IMR-90 (cell line): ENCODE measurements at regions not wholly inside any gene's neighbourhood (a gene's known extent, or its start where the extent isn't known, plus 50 kb on each side); places are given as distances from the start of the nearest gene placed in this dataset.

ENCODE experiments used
- ATAC-seq: fragments of 200-7000 bp; cut with Tn5 transposase; 2 replicates; pipeline ENCODE4 v1.9.1; 2020; ENCODE audit warnings: low read depth, mild to moderate bottlenecking, moderate library complexity
- BruUV-seq: library from RNA; stranded (reverse); fragments of 400-500 nt; replicated peaks from 2 replicates; lab custom pipeline; 2021; lab: Mats Ljungman, UMichigan
- CTCF ChIA-PET: fragments of 300-600 bp; formaldehyde crosslinking; extraction: SDS; loops from one replicate; lab custom pipeline; 2021; ENCODE audit warnings: antibody characterized with exemption; lab: Yijun Ruan, JAX
- POLR2A ChIA-PET: fragments of 300-600 bp; sonication (Branson Sonifier 250); formaldehyde crosslinking; loops from one replicate; lab custom pipeline; 2022; ENCODE audit warnings: antibody characterized with exemption; ENCODE audit not compliant: unreplicated experiment; lab: Charles Lee
- DNase-seq: peaks from one replicate; pipeline ENCODE4 v3.0.0; 2013
- H2AFZ ChIP-seq: replicated peaks from 2 replicates; pipeline ENCODE3; 2013; ENCODE audit warnings: low read length, mild to moderate bottlenecking; ENCODE audit not compliant: poor library complexity
- H2AK5ac ChIP-seq: 2 replicates; pipeline ENCODE4 v1.6.1; 2013; ENCODE audit warnings: low read depth, low read length, inconsistent platforms
- H2AK9ac ChIP-seq: replicated peaks from 2 replicates; pipeline ENCODE3; 2013; ENCODE audit warnings: mild to moderate bottlenecking, low read depth, low read length, moderate library complexity; ENCODE audit not compliant: poor library complexity
- H2BK120ac ChIP-seq: 2 replicates; pipeline ENCODE4 v1.6.1; 2013; ENCODE audit warnings: low read depth, low read length, inconsistent platforms
- H2BK15ac ChIP-seq: 3 replicates; pipeline ENCODE4 v1.6.1; 2013; ENCODE audit warnings: low read depth, low read length, inconsistent platforms
- H2BK20ac ChIP-seq: 2 replicates; pipeline ENCODE4 v1.6.1; 2013; ENCODE audit warnings: low read depth, mild to moderate bottlenecking, inconsistent platforms, low read length, moderate library complexity
- H2BK5ac ChIP-seq: 2 replicates; pipeline ENCODE4 v1.6.1; 2013; ENCODE audit warnings: mild to moderate bottlenecking, low read depth, low read length, inconsistent platforms; ENCODE audit not compliant: poor library complexity, severe bottlenecking
- H3K14ac ChIP-seq: replicated peaks from 2 replicates; pipeline ENCODE4 v1.6.1; 2013; ENCODE audit warnings: low read depth, low read length, inconsistent platforms
- H3K18ac ChIP-seq: 2 replicates; pipeline ENCODE4 v1.6.1; 2013; ENCODE audit warnings: low read depth, low read length, control low read depth
- H3K23ac ChIP-seq: 2 replicates; pipeline ENCODE4 v1.6.1; 2013; ENCODE audit warnings: low read depth, low read length, inconsistent platforms
- H3K27ac ChIP-seq: 2 replicates; pipeline ENCODE4 v1.5.1; 2013; ENCODE audit warnings: mild to moderate bottlenecking, control low read depth, low read length; ENCODE audit not compliant: insufficient read depth
- H3K27me3 ChIP-seq: 2 replicates; pipeline ENCODE4 v1.6.1; 2013; ENCODE audit warnings: low read length; ENCODE audit not compliant: control insufficient read depth, insufficient read depth
- H3K36me3 ChIP-seq: 2 replicates; pipeline ENCODE4 v1.6.1; 2013; ENCODE audit warnings: low read length, mixed read lengths; ENCODE audit not compliant: control insufficient read depth, insufficient read depth
- H3K4ac ChIP-seq: 2 replicates; pipeline ENCODE4 v1.6.1; 2013; ENCODE audit warnings: low read depth, low read length, inconsistent platforms
- H3K4me1 ChIP-seq: 2 replicates; pipeline ENCODE4 v1.6.1; 2013; ENCODE audit warnings: low read length, mixed read lengths; ENCODE audit not compliant: control insufficient read depth, insufficient read depth
- H3K4me2 ChIP-seq: 2 replicates; pipeline ENCODE4 v1.6.1; 2013; ENCODE audit warnings: low read depth, mild to moderate bottlenecking, control low read depth, low read length, moderate library complexity
- H3K4me3 ChIP-seq: 2 replicates; pipeline ENCODE4 v1.5.1; 2013; ENCODE audit warnings: low read depth, mild to moderate bottlenecking, control low read depth, low read length, moderate library complexity; ENCODE audit not compliant: insufficient read depth
- H3K56ac ChIP-seq: 2 replicates; pipeline ENCODE4 v1.6.1; 2013; ENCODE audit warnings: low read length, inconsistent platforms; ENCODE audit not compliant: insufficient read depth; ENCODE audit errors: extremely low read depth
- H3K79me1 ChIP-seq, 2 experiments: 2 replicates each; pipeline ENCODE4 v1.6.1; 2013; ENCODE audit warnings: low read length in 2 of 2, inconsistent platforms in 1 of 2, low read depth in 1 of 2
- H3K9ac ChIP-seq: 2 replicates; pipeline ENCODE4 v1.6.1; 2013; ENCODE audit warnings: low read depth, low read length, control low read depth
- H3K9me1 ChIP-seq: 2 replicates; pipeline ENCODE4 v1.6.1; 2013; ENCODE audit warnings: low read length, inconsistent platforms; ENCODE audit not compliant: insufficient read depth
- H3K9me3 ChIP-seq: 2 replicates; pipeline ENCODE4 v1.6.1; 2013; ENCODE audit warnings: low read length; ENCODE audit not compliant: control insufficient read depth, insufficient read depth
- H4K20me1 ChIP-seq: 2 replicates; pipeline ENCODE4 v1.6.1; 2013; ENCODE audit warnings: low read length, inconsistent platforms; ENCODE audit not compliant: insufficient read depth
- H4K5ac ChIP-seq: 2 replicates; pipeline ENCODE4 v1.6.1; 2013; ENCODE audit warnings: mild to moderate bottlenecking, low read depth, low read length, control low read depth
- H4K8ac ChIP-seq, 2 experiments: 2 replicates each; pipeline ENCODE4 v1.6.1; 2013; ENCODE audit warnings: low read depth in 2 of 2, low read length in 2 of 2, control low read depth in 1 of 2, inconsistent platforms in 1 of 2
- H4K91ac ChIP-seq: 2 replicates; pipeline ENCODE4 v1.6.1; 2013; ENCODE audit warnings: low read depth, low read length, inconsistent platforms; ENCODE audit not compliant: insufficient read depth
- MAZ ChIP-seq: IDR thresholded peaks from 2 replicates; pipeline ENCODE4 v1.6.1; 2012; ENCODE audit warnings: low read depth, mild to moderate bottlenecking, low read length, improper control_type of control experiment, moderate library complexity, borderline replicate concordance
- POLR2A ChIP-seq: IDR thresholded peaks from 2 replicates; pipeline ENCODE4 v1.6.1; 2012; ENCODE audit warnings: mild to moderate bottlenecking, low read depth, low read length
- RFX5 ChIP-seq: IDR thresholded peaks from 2 replicates; pipeline ENCODE4 v1.8.0; 2012; ENCODE audit warnings: low read depth, mild to moderate bottlenecking, low read length, moderate library complexity
- WGBS, 2 experiments: methylation state at CpG; one replicate each; pipeline versions ENCODE4 v1.1.5 to v1.1.7; 2013; ENCODE audit warnings: missing lambda C conversion rate in 2 of 2; ENCODE audit not compliant: insufficient read length in 1 of 2; ENCODE audit errors: extremely low coverage in 2 of 2; 5-methylcytosine and 5-hydroxymethylcytosine counted together
- dilution Hi-C: fragments of 300-500 bp; cut with HindIII; formaldehyde crosslinking; loops from one replicate; pipeline ENCODE4 v1.14.3; 2018; ENCODE audit warnings: low sequenced_read_pairs; ENCODE audit not compliant: unreplicated experiment
- in situ Hi-C: fragments of 300-500 bp; cut with MboI; formaldehyde crosslinking; loops from 3 replicates; pipeline ENCODE4 v1.14.3; 2019; ENCODE audit warnings: low sequenced_read_pairs, inconsistent platforms, mixed read lengths
- intact Hi-C: fragments of 100-400 bp; cut with micrococcal nuclease; formaldehyde crosslinking; loops from 2 replicates; pipeline ENCODE4 v1.10.0; 2022

DNA sequence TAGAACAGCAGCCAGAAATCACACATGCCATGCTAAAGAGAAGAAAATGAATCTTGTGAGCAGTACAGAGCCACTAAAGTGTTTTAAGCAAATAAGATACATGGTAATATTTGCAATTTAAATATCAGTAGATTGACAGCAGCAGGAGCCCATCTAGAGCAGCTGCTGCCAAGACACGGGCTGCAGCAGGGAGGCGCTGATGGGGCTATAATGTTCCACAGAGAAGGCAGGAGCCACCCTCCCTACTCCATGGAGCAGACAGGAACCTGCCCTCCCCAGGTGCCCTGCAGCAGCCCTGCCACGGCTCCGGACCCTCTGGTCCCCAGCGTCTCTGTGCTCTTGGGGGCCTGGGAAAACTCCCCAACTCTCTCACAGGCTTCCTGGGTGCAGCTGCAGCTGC, 224.1 kb upstream of the ISL1 start:
- no peak for ATAC-seq
- Histone ChIP-seq H3K4me3 (no peak overlapping the region), H2AK5ac (no peak overlapping the region), H2AK9ac (no peak overlapping the region), H3K4me2 (no peak overlapping the region), H4K8ac (no peak overlapping the region), H3K27ac (no peak overlapping the region), H4K91ac (no peak overlapping the region), H3K9me1 (no peaks in the 10 kb centered on the region), H3K9me3 (peaks cover 14% of the 10 kb centered on the region), H4K5ac (no peak overlapping the region), H3K36me3 (no peaks in the 10 kb centered on the region), H4K20me1 (no peaks in the 10 kb centered on the region), H2BK5ac (no peak overlapping the region), H3K23ac (no peak overlapping the region), H3K4me1 (no peaks in the 10 kb centered on the region), H3K56ac (no peak overlapping the region), H2BK120ac (no peak overlapping the region), H3K9ac (no peak overlapping the region), H3K14ac (no peak overlapping the region), H2BK20ac (no peak overlapping the region), H3K18ac (no peak overlapping the region), H3K27me3 (no peaks in the 10 kb centered on the region), H3K79me1 (no peaks in the 10 kb centered on the region), H2AFZ (no peak overlapping the region), H3K4ac (no peak overlapping the region), H2BK15ac (no peak overlapping the region)
- intact Hi-C loops: no loop called here
- DNase-seq: no peak
- TF ChIP-seq MAZ (no peak), POLR2A (no peak), RFX5 (no peak)
- CTCF ChIA-PET: no interaction called here
- WGBS, 2 experiments: 53% methylated on average over 3 of the region's 5 CpGs; no CpG with 5 or more reads in 1 of the 2 experiments
- POLR2A ChIA-PET: no interaction called here
- no TSS peak for BruUV-seq
- in situ Hi-C loops: no loop called here
- dilution Hi-C loops: no loop called here
